ENCODE measurements at regions not wholly inside any gene's neighbourhood (a gene's known extent, or its start where the extent isn't known, plus 50 kb on each side); places are given as distances from the start of the nearest gene placed in this dataset.

GRCh38 chr3:59392116-59392515 is 342.3 kb upstream of the CFAP20DC start:
- H3K4me3 Mint-ChIP-seq (ENCODE audit: unreplicated experiment), result no peak overlapping the region
- no peaks in the 10 kb centered on the region for H3K36me3 Mint-ChIP-seq (ENCODE audit: unreplicated experiment)
- H3K27me3 Mint-ChIP-seq (ENCODE audit: unreplicated experiment), result peaks cover 7% of the 10 kb centered on the region
- H3K9me3 Mint-ChIP-seq (ENCODE audit: unreplicated experiment), result peaks cover 7% of the 10 kb centered on the region
- no peaks in the 10 kb centered on the region for H3K4me1 Mint-ChIP-seq (ENCODE audit: unreplicated experiment)
- TF ChIP-seq, protein P1, sequence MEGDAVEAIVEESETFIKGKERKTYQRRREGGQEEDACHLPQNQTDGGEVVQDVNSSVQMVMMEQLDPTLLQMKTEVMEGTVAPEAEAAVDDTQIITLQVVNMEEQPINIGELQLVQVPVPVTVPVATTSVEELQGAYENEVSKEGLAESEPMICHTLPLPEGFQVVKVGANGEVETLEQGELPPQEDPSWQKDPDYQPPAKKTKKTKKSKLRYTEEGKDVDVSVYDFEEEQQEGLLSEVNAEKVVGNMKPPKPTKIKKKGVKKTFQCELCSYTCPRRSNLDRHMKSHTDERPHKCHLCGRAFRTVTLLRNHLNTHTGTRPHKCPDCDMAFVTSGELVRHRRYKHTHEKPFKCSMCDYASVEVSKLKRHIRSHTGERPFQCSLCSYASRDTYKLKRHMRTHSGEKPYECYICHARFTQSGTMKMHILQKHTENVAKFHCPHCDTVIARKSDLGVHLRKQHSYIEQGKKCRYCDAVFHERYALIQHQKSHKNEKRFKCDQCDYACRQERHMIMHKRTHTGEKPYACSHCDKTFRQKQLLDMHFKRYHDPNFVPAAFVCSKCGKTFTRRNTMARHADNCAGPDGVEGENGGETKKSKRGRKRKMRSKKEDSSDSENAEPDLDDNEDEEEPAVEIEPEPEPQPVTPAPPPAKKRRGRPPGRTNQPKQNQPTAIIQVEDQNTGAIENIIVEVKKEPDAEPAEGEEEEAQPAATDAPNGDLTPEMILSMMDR (IDR thresholded peaks at IDR 0.05), result no peak
- no peak for DNase-seq (ENCODE audit: extremely low spot score, unreplicated experiment)
- no peak overlapping the region for H3K27ac Mint-ChIP-seq (ENCODE audit: unreplicated experiment)

- Mint-ChIP-seq H3K27me3 (ENCODE audit: unreplicated experiment) (peaks cover 2% of the 10 kb centered on the region), H3K36me3 (ENCODE audit: unreplicated experiment) (no peaks in the 10 kb centered on the region)
These were observed 341.3 kb upstream of the CFAP20DC start for GRCh38 chr3:59391131-59391530.

DNA sequence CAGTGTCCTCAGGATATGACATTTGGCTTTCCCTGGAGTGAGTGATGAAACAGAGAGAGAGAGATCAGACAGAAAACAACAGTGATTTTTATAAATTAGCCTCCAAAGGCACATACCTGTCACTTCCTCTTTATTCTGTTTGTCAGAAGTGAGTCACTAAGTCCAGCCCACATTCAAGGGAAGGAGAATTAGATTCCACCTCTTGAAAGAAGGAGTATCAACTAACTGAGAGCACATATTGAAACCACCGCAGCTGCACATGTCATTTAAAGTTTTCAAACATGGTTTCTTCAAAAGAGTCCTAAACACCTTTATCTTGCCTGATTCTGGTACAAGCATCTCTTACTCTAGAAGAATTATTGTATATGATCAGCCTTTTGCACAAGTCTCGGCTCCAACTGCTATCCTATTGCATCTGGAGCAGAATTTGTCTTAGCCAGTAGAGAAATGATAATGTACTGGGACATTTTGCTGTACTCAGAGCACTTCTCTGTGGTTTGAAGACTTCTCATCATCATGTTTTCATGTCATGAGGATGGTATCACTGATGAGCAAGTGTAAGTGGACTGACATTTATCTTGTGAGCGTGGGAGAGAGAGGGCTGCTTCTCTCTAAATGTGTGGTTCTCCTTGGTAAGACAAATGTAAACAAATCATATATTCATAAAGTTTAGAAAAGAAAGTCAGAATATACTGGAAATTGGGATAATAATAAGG is 338.9 kb upstream of the CFAP20DC start:
- TF ChIP-seq, protein P1 (IDR thresholded peaks at IDR 0.05), result no peak
- no peak for DNase-seq (ENCODE audit: extremely low spot score, unreplicated experiment)
- no peak overlapping the region for H3K4me3 Mint-ChIP-seq (ENCODE audit: unreplicated experiment)
- H3K4me1 Mint-ChIP-seq (ENCODE audit: unreplicated experiment), result no peaks in the 10 kb centered on the region
- H3K27me3 Mint-ChIP-seq (ENCODE audit: unreplicated experiment), result peaks cover 2% of the 10 kb centered on the region
- no peaks in the 10 kb centered on the region for H3K36me3 Mint-ChIP-seq (ENCODE audit: unreplicated experiment)
- H3K27ac Mint-ChIP-seq (ENCODE audit: unreplicated experiment), result no peak overlapping the region
- H3K9me3 Mint-ChIP-seq (ENCODE audit: unreplicated experiment), result peaks cover 6% of the 10 kb centered on the region

More at GRCh38 chr3:59391131-59391530, 341.3 kb upstream of the CFAP20DC start:
- TF ChIP-seq, protein P1 (IDR thresholded peaks at IDR 0.05), result no peak
- Mint-ChIP-seq H3K4me1 (ENCODE audit: unreplicated experiment) (no peaks in the 10 kb centered on the region), H3K9me3 (ENCODE audit: unreplicated experiment) (peaks cover 10% of the 10 kb centered on the region), H3K4me3 (ENCODE audit: unreplicated experiment) (no peak overlapping the region), H3K27ac (ENCODE audit: unreplicated experiment) (no peak overlapping the region)
- DNase-seq (ENCODE audit: extremely low spot score, unreplicated experiment), result no peak

DNA sequence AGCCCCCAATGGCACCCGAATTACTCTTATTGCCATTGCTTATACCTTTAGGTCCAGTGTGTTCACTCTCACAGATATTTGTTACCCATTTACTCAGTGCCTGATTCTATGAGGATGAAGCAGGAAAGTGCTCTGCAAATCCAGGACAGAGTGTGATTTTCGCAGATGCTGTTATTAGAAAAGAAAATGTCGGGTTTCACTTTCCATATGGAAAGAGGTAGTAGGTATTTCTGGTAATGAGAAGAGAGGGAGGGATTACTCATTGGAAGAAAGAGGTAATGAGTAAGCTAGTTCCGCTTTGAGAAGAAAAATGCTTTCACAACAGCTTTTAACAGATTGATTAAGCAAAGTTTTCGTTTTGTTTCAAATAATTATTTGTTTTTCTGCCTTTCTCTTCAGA is 336.3 kb upstream of the CFAP20DC start:
- no peaks in the 10 kb centered on the region for H3K4me1 Mint-ChIP-seq (ENCODE audit: unreplicated experiment)
- H3K9me3 Mint-ChIP-seq (ENCODE audit: unreplicated experiment), result peaks cover 6% of the 10 kb centered on the region
- DNase-seq (ENCODE audit: extremely low spot score, unreplicated experiment), result no peak
- no peak overlapping the region for H3K4me3 Mint-ChIP-seq (ENCODE audit: unreplicated experiment)
- TF ChIP-seq, protein P1 (IDR thresholded peaks at IDR 0.05), result no peak
- no peaks in the 10 kb centered on the region for H3K27me3 Mint-ChIP-seq (ENCODE audit: unreplicated experiment)
- no peaks in the 10 kb centered on the region for H3K36me3 Mint-ChIP-seq (ENCODE audit: unreplicated experiment)
- no peak overlapping the region for H3K27ac Mint-ChIP-seq (ENCODE audit: unreplicated experiment)

DNA sequence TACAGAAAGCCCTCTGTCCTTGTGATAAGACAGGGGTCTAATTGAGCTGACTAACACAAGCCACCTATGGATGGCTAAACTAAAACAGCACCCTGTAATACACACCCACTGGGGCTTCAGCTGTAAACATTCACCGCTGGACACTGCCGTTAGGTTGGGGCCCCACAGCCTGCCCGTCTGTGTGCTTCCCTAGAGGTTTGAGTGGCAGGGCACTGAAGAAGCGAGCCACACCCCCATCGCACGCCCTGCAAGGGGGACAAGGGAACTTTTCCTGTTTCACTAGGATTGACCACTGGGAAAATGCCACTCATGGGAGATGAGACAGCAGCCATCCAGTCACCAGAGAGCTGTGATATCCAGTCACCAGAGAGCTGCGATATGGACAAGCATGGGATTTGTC is 335.7 kb upstream of the CFAP20DC start:
- H3K36me3 Mint-ChIP-seq (ENCODE audit: unreplicated experiment), result no peaks in the 10 kb centered on the region
- no peaks in the 10 kb centered on the region for H3K4me1 Mint-ChIP-seq (ENCODE audit: unreplicated experiment)
- peaks cover 6% of the 10 kb centered on the region for H3K9me3 Mint-ChIP-seq (ENCODE audit: unreplicated experiment)
- DNase-seq (ENCODE audit: extremely low spot score, unreplicated experiment), result no peak
- H3K4me3 Mint-ChIP-seq (ENCODE audit: unreplicated experiment), result no peak overlapping the region
- TF ChIP-seq, protein P1 (IDR thresholded peaks at IDR 0.05), result no peak
- no peak overlapping the region for H3K27ac Mint-ChIP-seq (ENCODE audit: unreplicated experiment)
- H3K27me3 Mint-ChIP-seq (ENCODE audit: unreplicated experiment), result no peaks in the 10 kb centered on the region

Data from osteocyte (in vitro differentiated cells).